ENCODE measurements at regions not wholly inside any gene's neighbourhood (a gene's known extent, or its start where the extent isn't known, plus 50 kb on each side); places are given as distances from the start of the nearest gene placed in this dataset.
"Not testable (repeated sequence)": the region's sequence is repeated elsewhere in the genome, so short reads cannot be mapped to it uniquely, and the experiment has no call there.

DNA sequence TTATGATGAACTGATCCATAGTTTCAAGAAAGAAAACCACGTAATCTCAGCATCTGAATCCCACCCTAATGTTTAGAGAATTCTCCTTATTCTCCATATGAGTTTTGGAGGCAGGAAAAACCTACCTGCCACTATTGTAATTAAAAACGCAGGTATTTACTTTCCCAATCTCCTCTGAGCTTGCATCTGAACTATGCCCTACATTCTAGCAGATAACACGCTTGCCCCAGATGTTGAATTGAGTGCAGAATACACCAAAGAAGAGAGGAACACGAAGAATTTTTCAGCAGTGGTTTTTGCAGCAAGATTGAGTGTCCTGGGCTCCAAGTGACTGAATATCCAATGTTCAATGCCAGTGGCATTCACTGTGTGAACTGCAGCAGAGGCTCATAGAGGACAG lies 182.4 kb downstream of the COX18 start:
- Histone ChIP-seq H3K9me2 (replicated peaks; ENCODE audit: control insufficient read depth, low read length) (no peaks in the 10 kb centered on the region), H3K4me1 (ENCODE audit: control insufficient read depth, low read length) (no peaks in the 10 kb centered on the region), H3K27ac (ENCODE audit: low read depth, low read length) (no peak overlapping the region), H3K27me3 (ENCODE audit: control insufficient read depth, low read length) (no peaks in the 10 kb centered on the region), H3K79me2 (ENCODE audit: control insufficient read depth, low read length) (no peaks in the 10 kb centered on the region), H4K20me1 (ENCODE audit: control insufficient read depth, insufficient read depth, low read depth, low read length) (no peaks in the 10 kb centered on the region), H3F3A (ENCODE audit: control insufficient read depth, insufficient read depth) (no peaks in the 10 kb centered on the region), H3K9me3 (ENCODE audit: control insufficient read depth, insufficient read depth, low read length) (no peaks in the 10 kb centered on the region), H3K36me3 (ENCODE audit: control insufficient read depth, low read length) (no peaks in the 10 kb centered on the region), H3K4me3 (ENCODE audit: low read length) (no peak overlapping the region), H3K4me2 (ENCODE audit: low read length) (no peak overlapping the region)
- no peak for TF ChIP-seq EZH2phosphoT487 (IDR thresholded peaks at IDR 0.05; ENCODE audit: borderline replicate concordance, low read length)
- TF ChIP-seq CTCF (IDR thresholded peaks at IDR 0.05; ENCODE audit: low read depth, low read length, poor library complexity, severe bottlenecking): no peak

- TF ChIP-seq CTCF (IDR thresholded peaks at IDR 0.05; ENCODE audit: low read depth, low read length, poor library complexity, severe bottlenecking) (peak; percentile 53), EZH2phosphoT487 (IDR thresholded peaks at IDR 0.05; ENCODE audit: borderline replicate concordance, low read length) (no peak)
- H3K4me3 ChIP-seq (ENCODE audit: low read length): no peak overlapping the region
Observed at GRCh38 chr4:72886602-72887001, 182.9 kb downstream of the COX18 start.

DNA sequence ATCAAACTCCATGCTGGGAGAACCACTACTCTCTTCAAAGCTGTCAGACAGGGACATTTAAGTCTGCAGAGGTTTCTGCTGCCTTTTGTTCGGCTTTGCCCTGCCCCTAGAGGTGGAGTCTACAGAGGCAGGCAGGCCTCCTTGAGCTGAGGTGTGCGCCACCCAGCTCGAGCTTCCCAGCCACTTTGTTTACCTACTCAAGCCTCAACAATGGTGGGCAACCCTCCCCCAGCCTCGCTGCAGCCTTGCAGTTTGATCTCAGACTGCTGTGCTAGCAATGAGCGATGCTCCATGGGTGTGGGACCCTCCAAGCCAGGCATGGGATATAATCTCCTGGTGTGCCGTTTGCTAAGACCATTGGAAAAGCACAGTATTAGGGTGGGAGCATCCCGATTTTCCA lies 185.3 kb downstream of the COX18 start:
- H3K4me2 ChIP-seq (ENCODE audit: low read length); H3K9me2 ChIP-seq (replicated peaks; ENCODE audit: control insufficient read depth, low read length); H3F3A ChIP-seq (ENCODE audit: control insufficient read depth, insufficient read depth); H3K4me3 ChIP-seq (ENCODE audit: low read length); H3K9me3 ChIP-seq (ENCODE audit: control insufficient read depth, insufficient read depth, low read length); H4K20me1 ChIP-seq (ENCODE audit: control insufficient read depth, insufficient read depth, low read depth, low read length); H3K27ac ChIP-seq (ENCODE audit: low read depth, low read length); H3K4me1 ChIP-seq (ENCODE audit: control insufficient read depth, low read length); H3K27me3 ChIP-seq (ENCODE audit: control insufficient read depth, low read length); H3K36me3 ChIP-seq (ENCODE audit: control insufficient read depth, low read length); H3K79me2 ChIP-seq (ENCODE audit: control insufficient read depth, low read length): not testable (repeated sequence)

More at GRCh38 chr4:72886602-72887001, 182.9 kb downstream of the COX18 start:
- Histone ChIP-seq H3F3A (ENCODE audit: control insufficient read depth, insufficient read depth) (no peaks in the 10 kb centered on the region), H4K20me1 (ENCODE audit: control insufficient read depth, insufficient read depth, low read depth, low read length) (no peaks in the 10 kb centered on the region), H3K27ac (ENCODE audit: low read depth, low read length) (no peak overlapping the region), H3K27me3 (ENCODE audit: control insufficient read depth, low read length) (no peaks in the 10 kb centered on the region), H3K36me3 (ENCODE audit: control insufficient read depth, low read length) (no peaks in the 10 kb centered on the region), H3K4me2 (ENCODE audit: low read length) (no peak overlapping the region), H3K79me2 (ENCODE audit: control insufficient read depth, low read length) (no peaks in the 10 kb centered on the region), H3K4me1 (ENCODE audit: control insufficient read depth, low read length) (no peaks in the 10 kb centered on the region), H3K9me3 (ENCODE audit: control insufficient read depth, insufficient read depth, low read length) (no peaks in the 10 kb centered on the region), H3K9me2 (replicated peaks; ENCODE audit: control insufficient read depth, low read length) (no peaks in the 10 kb centered on the region)

GRCh38 chr4:72876946-72877345 lies 192.6 kb downstream of the COX18 start:
- Histone ChIP-seq H3K9me3 (ENCODE audit: control insufficient read depth, insufficient read depth, low read length) (no peaks in the 10 kb centered on the region), H3K4me3 (ENCODE audit: low read length) (no peak overlapping the region), H3F3A (ENCODE audit: control insufficient read depth, insufficient read depth) (no peaks in the 10 kb centered on the region), H4K20me1 (ENCODE audit: control insufficient read depth, insufficient read depth, low read depth, low read length) (no peaks in the 10 kb centered on the region), H3K27ac (ENCODE audit: low read depth, low read length) (no peak overlapping the region), H3K4me1 (ENCODE audit: control insufficient read depth, low read length) (no peaks in the 10 kb centered on the region), H3K9me2 (replicated peaks; ENCODE audit: control insufficient read depth, low read length) (no peaks in the 10 kb centered on the region), H3K79me2 (ENCODE audit: control insufficient read depth, low read length) (no peaks in the 10 kb centered on the region), H3K4me2 (ENCODE audit: low read length) (no peak overlapping the region), H3K27me3 (ENCODE audit: control insufficient read depth, low read length) (no peaks in the 10 kb centered on the region), H3K36me3 (ENCODE audit: control insufficient read depth, low read length) (no peaks in the 10 kb centered on the region)
- no peak for TF ChIP-seq CTCF (IDR thresholded peaks at IDR 0.05; ENCODE audit: low read depth, low read length, poor library complexity, severe bottlenecking)
- no peak for TF ChIP-seq EZH2phosphoT487 (IDR thresholded peaks at IDR 0.05; ENCODE audit: borderline replicate concordance, low read length)
